AG04449 (cell line): ENCODE measurements at regions not wholly inside any gene's neighbourhood (a gene's known extent, or its start where the extent isn't known, plus 50 kb on each side); places are given as distances from the start of the nearest gene placed in this dataset.
A peak's percentile ranks its signal among the peaks of the same experiment; 100 is the strongest.

Experiments used
- CTCF ChIA-PET: fragments of 350-600 bp; formaldehyde crosslinking; extraction: SDS; loops from one replicate; lab custom pipeline; 2021; ENCODE audit warnings: antibody characterized with exemption; lab: Yijun Ruan, JAX
- POLR2A ChIA-PET: fragments of 400-600, 350-600 bp; formaldehyde crosslinking; extraction: SDS; loops from one replicate; lab custom pipeline; 2020; ENCODE audit warnings: antibody characterized with exemption, inconsistent platforms; lab: Yijun Ruan, JAX
- DNase-seq: peaks from one replicate; pipeline ENCODE4 v3.0.0-alpha.2; 2010; ENCODE audit warnings: low read depth, low spot score
- H3K4me3 ChIP-seq: 2 replicates; pipeline ENCODE4 v1.5.1; 2011; ENCODE audit warnings: low read depth, mild to moderate bottlenecking, control low read depth, low read length
- TF ChIP-seq, protein P1 (sequence below): IDR thresholded peaks from one replicate; pipeline ENCODE4 v1.5.1; 2011; ENCODE audit warnings: mild to moderate bottlenecking, moderate library complexity, low read length, control low read depth, inconsistent platforms; ENCODE audit not compliant: insufficient read depth; ENCODE audit errors: missing control alignments

DNA sequence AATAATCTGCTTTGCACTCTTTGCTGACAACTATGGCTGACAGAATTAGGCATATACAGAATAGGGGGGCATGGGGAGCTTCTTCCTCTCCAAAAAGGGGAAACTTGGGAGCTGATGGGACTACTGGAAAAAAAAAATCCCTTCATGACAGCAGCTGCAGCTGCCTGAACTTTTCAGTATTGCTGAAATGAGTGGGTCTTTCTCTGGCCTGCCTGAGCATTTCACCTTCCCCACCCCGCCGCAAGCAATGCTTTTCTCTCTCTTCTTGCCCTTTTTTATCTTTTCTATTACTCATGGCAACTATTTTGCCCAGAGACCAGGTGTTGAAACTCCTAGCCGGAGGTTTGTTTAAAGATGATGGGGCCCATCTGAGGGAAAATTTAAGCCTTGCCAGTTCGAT is 244.9 kb downstream of the SEMA3D start:
- TF ChIP-seq, protein P1, sequence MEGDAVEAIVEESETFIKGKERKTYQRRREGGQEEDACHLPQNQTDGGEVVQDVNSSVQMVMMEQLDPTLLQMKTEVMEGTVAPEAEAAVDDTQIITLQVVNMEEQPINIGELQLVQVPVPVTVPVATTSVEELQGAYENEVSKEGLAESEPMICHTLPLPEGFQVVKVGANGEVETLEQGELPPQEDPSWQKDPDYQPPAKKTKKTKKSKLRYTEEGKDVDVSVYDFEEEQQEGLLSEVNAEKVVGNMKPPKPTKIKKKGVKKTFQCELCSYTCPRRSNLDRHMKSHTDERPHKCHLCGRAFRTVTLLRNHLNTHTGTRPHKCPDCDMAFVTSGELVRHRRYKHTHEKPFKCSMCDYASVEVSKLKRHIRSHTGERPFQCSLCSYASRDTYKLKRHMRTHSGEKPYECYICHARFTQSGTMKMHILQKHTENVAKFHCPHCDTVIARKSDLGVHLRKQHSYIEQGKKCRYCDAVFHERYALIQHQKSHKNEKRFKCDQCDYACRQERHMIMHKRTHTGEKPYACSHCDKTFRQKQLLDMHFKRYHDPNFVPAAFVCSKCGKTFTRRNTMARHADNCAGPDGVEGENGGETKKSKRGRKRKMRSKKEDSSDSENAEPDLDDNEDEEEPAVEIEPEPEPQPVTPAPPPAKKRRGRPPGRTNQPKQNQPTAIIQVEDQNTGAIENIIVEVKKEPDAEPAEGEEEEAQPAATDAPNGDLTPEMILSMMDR = no peak
- no peak for DNase-seq
- no peak overlapping the region for H3K4me3 ChIP-seq
- ChIA-PET CTCF (interaction anchor here (1.5 kb wide), 1 partner anchor 10 kb away, joined by 3 read pairs; no protein-coding TSS in a partner anchor), POLR2A (no interaction called here)

DNA sequence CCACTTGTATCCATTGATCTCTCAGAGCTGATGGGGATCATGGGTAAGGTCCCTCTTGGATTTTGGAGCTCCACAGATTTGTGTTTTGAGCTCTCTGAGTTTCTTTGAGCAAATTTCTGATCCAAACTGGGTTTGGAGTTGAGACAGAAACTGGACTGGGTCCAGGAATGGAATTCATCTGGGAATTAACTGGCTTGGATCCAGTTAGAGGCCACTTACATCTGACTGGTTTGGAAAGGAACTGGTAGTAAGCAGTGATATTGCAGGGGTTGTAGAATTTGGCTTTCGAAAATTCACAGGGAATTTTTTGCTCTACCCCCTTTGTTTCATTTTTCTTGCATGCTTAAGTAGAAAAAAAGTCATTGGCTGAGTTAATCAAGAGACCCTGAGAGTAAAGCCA is 245.6 kb downstream of the SEMA3D start:
- ChIA-PET CTCF (interaction anchor here (1.5 kb wide), 1 partner anchor 11 kb away, joined by 3 read pairs; no protein-coding TSS in a partner anchor), POLR2A (no interaction called here)
- H3K4me3 ChIP-seq = no peak overlapping the region
- DNase-seq = no peak
- TF ChIP-seq, protein P1 = no peak

DNA sequence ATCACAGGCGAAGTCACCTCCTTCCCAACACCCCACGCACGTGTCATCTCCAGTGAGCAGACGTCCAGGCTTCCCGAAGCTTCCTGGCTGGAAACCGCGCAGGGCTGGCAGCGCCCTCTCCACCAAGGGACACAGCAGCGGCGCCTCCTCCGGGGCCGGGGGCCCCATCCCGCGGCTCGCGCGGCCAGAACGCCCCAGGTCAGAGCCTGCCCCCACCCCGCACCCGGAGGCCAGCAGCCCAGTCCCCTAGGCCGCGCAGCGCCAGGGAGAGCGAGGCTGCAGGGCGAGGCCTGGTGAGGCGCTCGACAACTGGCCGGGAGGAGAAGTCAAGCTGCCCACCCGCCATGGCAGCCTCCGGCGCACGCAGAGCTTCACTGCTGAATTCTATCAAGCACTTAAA is 247.0 kb downstream of the SEMA3D start:
- TF ChIP-seq, protein P1 = no peak
- no peak for DNase-seq
- CTCF ChIA-PET = no interaction called here
- POLR2A ChIA-PET = no interaction called here
- peak overlapping the region; percentile 33; the same call in 1 of the 2 replicates for H3K4me3 ChIP-seq

DNA sequence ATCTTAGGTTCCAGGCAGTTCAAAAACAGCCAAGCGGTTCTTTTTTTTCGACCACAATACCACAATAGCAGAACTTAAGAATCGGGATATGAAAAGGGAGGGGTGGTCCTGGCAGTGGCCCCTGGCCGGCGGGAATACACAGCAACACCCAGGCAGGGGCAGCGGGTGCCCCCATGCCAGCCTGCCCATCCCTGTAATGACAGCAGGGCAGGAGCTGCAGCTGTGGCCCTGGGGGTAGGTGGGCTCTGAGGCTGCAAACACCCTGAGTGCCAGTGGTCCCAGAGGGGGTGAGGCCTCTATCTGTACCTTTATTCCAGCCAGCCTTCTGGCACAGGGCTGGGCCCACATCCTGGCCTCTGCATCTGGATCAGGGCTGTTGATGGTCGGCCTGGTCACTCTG is 247.4 kb downstream of the SEMA3D start:
- ChIA-PET POLR2A (no interaction called here), CTCF (no interaction called here)
- TF ChIP-seq, protein P1 = no peak
- no peak overlapping the region for H3K4me3 ChIP-seq
- no peak for DNase-seq

DNA sequence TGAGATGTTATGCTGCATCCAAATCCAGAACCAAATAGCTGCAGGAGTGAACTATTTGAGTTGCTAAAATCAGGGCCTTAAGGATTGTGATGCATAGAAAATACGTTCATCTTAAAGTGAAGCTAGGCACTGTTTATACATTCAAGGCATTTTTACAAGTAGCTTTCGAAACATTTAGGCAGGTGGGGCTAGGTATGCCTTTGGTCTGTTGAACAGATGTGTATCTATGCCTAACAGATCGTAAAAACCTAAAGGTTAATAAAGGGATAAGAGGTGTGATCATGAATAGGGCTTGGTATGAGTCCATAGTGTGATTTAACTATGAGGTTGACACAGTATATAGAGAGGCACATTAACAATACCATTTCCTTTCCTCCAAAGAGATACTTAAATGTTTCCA is 262.5 kb downstream of the SEMA3D start:
- no peak overlapping the region for H3K4me3 ChIP-seq
- POLR2A ChIA-PET = no interaction called here
- CTCF ChIA-PET = no interaction called here
- DNase-seq = no peak
- TF ChIP-seq, protein P1 = no peak

DNA sequence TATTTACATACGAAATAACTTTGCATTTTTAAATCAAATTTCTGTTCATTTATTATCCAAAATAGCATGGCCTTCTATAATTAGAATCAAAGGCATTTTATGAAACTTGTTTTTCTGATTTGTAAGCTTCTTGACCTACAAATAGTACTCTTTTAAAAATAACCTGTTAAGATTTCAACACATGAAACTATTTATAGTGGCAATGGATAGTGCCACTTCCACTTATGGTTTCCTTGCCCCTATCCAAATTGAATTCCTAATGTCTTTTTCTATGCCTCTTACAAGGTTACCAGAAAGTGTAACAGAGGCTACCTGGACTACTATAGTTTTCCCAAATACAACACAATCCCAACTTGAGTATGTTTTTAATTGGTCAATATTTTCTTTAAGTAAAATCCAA is 263.5 kb downstream of the SEMA3D start:
- POLR2A ChIA-PET = no interaction called here
- no peak overlapping the region for H3K4me3 ChIP-seq
- CTCF ChIA-PET = no interaction called here
- TF ChIP-seq, protein P1 = no peak
- DNase-seq = no peak
